Stimulated activated naive CD4-positive, alpha-beta T cell (primary cell): ENCODE measurements at regions not wholly inside any gene's neighbourhood (a gene's known extent, or its start where the extent isn't known, plus 50 kb on each side); places are given as distances from the start of the nearest gene placed in this dataset.
"Not testable (repeated sequence)": the region's sequence is repeated elsewhere in the genome, so short reads cannot be mapped to it uniquely, and the experiment has no call there.

Source experiments
- DNase-seq, 6 experiments: peaks; one replicate each; lab custom pipeline; 2025; lab: John Stamatoyannopoulos, UW

DNA sequence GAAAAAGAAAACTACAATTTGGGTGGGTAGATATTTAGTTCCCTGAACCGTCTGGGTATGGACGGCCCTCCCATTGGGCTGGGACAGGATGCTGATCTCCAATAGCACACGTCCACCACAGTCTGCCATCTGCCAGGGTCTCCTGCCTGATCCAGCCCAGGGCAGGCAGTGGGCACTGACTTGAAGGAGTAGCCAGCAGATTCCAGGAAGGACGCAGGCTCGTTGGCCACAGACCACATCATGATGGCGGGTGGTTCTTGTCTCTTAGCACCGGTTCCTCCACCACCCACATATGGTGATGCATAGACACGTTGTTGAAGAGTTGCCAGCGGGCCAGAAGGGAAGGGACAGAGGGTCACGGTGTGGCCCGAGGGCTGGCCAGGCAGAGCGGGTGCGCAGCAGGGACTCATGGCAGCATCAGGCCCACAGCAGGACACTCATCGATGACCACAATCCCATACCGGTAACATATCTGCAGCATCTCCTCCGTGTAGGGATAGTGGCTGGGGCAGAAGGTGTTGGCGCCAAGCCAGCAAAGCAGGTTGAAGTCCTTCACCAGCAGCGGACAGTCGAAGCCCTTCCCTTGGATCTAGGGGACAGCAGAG, 155.8 kb upstream of the FAM174A start:
- DNase-seq: not testable (repeated sequence)

DNA sequence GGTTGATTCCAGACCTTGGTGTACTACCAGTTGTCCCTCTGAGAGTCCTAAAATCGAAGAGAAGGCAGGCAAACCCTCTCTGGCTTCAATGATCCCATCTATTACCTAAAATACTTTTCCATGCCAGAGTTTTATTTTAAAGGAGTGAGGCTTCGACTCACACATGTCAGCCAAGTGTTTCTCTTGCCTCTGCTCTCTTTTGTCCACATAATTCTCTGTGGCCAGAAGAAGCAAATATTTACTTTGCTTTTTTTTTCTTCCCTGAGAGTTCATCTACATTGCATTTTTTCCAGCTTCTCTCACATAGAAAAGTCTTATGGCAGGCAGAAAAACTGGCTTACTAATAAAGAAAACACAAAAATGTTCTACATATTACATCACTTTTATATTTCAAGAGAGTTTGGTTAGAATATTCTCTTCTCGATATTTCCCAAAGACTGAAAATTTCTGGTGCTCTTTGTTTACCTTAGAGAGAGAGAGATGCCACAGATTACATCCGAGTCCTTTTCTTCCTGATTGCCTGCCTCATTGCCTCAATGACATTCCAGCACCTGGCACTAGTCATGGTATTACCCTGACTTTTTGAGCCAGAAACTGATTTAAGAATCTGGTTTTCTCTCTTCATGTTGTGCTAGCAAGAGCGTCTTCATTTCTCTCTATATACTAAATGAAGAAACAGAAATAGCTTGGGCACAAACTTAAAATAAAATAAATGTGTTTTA, 170.3 kb upstream of the FAM174A start:
- DNase-seq: not testable (repeated sequence)

DNA sequence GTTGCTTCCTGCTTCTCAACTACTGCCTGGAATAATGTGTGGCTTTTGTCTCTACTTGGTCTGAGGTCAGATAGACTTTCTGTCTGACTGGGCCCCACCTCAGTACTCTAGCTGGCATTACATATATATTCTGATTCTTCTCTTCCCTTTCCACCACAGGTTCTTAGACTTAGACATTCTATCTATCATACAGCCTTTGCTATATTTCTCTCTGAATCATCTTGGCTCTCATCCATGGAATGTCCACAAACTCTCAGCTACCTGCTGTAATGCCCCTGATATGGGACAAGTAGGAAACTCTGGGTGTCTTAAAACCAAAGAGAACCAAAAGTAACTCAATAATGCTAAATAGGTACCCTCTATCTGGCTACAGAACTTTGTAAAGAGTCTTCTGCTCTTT, 170.8 kb upstream of the FAM174A start:
- DNase-seq: not testable (repeated sequence)

DNA sequence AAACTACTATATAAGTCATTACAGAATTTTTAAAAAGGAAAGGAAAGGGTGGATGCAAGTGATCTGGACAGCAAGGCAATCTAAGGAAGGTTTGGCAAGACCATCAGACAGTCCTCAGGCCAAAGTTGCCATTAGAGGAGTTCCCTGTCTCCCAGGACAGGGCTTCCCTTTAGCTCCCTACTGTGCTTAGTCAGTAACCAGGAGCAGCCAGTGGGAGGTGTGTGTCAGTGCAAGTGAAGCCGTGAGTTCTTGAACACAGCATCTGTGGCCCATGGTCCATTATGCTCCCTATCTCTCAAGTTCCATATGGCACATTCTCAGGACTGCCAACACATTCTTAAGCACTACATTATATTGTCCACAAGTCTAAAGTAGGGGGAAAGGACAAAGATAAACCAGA, 175.2 kb upstream of the FAM174A start:
- DNase-seq: not testable (repeated sequence)

DNA sequence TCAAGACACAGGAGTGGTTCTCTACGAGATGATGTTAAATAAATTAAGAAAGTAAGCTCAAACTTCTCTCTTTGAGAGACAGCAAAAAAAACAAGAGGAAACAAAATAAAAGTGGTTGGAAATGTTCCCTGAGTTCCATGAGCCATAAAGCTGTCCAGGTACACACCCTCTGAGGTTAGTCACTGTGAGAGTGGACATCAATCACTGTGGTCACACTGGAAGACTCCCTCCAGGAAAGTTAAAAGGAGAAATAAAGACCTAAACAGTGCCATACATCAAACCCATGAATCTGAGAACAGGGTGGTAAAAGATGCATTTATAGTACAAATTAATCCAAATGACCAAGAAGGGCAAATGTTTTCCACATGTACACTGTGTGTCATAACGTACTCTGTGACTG, 188.9 kb upstream of the FAM174A start:
- not testable (repeated sequence) for DNase-seq

DNA sequence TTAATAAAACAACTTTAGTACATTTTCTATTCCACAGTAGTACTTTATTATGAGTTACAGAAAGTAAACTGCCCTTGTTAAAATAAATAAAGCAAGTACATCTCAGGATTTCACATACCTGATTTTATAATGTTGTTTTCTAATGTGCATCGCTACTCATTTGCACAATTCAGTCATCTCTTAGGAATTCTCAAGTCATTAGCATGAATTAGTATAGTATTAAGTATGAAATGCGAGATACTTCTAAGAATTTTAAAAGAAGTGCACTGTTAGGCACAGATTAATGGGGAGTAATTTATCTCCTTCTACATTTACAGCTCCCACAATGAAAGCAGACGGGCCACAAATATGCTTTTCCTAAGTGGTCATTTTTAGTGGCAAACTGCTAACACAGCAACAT, 193.7 kb upstream of the FAM174A start:
- not testable (repeated sequence) for DNase-seq

DNA sequence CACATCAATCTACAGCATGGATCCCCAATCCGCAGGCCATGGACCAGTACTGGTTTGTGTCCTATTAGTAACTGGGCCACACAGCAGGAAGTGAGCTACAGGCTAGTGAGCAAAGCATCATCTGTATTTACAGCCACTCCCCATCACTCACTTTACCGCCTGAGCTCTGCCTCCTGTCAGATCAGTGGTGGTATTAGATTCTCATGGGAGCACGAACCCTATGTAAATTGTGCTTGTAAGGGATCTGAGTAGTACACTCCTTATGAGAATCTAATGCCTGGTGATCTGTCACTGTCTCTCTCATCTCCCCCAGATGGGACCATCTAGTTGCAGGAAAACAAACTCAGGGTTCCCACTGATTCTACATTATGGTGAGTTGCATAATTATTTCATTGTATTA, 212.7 kb upstream of the FAM174A start:
- DNase-seq: no peak

DNA sequence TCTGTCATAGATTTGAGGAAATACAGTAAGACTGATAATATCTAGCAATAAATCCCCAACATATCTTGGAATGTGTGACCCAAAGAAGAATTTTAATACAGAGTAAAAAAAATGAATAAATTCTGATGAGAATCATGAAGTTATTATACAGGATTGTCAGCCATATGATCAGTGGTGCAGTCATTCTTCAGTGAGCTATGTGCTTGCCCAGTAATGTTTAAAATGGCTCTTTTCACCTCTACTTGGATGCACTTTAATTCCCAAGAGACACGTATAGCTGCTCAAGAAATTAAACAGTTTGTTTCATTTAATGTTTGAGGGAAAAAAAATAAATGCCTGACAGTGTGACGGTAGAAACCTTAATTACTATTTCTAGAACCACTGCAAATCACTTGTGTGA, 215.3 kb upstream of the FAM174A start:
- DNase-seq: no peak

DNA sequence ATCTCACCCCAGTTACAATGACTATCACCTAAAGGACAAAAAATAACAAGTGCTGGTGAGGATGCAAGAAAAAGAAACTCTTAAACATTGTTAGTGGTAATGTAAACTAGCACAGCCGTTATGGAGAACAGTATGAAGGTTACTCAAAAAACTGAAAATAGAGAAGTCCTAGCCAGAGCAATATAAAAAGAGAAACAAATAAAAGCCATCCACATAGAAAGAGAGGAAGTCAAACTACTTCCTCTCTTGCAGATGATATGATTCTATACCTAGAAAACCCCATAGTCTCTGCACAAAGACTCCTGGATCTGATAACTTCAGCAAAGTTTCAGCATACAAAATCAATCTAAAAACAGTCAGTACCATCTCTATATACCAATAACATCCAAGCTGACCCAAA, 221.5 kb upstream of the FAM174A start:
- no peak for DNase-seq

DNA sequence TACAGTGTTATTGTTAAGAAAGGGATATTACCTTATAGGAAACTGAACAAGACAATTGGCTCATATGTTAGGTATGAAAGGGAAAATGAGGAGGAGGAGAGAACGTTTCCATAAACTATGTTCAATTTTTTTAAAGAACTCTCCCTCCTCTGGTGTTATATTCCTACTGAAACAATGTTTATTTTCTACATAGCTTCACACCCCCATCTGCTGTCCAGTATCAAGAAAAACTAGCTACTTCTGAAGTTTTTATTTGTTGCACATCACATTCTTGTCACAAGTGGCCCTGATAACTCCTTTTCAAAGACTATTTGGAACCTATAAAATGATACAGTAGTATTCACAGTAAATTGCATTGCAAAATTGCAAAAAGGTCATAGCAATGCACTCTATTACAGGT, 223.4 kb upstream of the FAM174A start:
- DNase-seq: no peak

DNA sequence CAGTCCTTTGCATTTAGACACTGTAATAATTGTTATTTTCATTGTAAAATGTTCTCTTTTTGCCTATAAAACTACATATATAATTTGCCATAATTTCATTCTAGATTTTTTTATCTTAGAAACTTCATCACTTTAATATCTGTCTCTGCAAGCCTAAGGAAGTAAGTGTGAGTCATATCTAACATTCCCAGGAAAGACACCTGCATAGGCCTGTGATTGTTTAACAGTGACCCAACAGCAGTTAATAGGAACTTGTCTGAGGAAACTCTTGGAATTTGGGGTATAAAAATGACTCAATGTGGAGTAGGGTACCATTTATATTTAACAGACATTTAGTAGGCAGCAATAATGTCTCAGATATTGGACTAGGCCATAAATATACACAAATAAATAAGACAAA, 229.2 kb upstream of the FAM174A start:
- DNase-seq: no peak

DNA sequence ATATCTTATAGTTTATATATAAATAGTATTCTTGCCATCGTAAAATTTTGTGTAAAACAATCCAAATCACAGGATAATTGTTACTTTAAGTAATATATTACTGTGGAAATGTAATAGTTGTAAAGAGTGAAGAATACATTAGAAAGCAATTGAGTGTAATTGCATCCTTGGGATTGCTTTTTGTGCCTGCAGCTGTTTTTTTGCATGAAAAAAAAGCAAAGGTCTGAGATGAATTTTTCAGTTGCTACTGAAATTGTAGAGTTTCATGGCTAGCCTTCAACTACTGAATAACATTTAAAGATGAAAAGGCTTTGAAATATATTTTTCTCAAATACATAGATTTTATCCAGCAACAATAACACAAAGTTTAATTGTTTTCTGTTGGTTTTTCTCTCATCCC, 232.0 kb upstream of the FAM174A start:
- DNase-seq: no peak

DNA sequence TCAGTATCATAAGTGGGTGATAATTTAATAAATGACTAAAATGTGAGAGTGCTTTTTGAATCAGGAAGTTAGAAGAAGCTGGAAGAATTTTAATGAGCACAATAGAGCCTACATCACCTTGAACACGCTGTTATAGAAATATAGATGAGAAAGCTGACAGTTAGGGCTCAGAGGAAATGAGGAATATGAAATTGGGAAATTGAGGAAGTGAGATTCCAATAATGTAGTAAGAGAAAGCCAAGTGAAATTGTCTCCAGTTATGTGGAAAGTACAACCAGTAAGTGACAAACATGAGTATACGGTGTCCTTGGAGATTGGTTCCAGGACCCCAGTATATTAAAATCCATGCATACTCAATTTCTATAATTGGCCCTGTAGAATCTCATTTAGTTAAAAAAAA, 235.9 kb upstream of the FAM174A start:
- no peak for DNase-seq

DNA sequence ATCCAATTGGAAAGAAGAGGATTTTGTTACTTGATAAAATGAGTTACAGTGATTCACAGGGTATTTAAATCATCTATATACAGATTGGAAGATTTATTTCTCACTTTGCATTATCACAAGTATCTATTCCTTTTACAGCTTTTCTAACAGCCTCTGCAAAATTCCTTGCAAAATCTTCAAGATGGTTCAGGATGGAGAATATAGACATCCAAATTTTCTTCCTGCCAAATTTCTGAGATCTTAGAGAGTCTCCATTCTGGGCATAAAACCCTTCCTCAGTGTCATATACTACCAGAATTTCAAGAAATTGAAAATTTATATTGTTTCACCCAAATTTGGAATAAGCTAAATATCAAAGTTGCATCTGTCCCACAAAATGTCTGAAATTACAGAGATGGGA, 259.1 kb upstream of the FAM174A start:
- no peak for DNase-seq

DNA sequence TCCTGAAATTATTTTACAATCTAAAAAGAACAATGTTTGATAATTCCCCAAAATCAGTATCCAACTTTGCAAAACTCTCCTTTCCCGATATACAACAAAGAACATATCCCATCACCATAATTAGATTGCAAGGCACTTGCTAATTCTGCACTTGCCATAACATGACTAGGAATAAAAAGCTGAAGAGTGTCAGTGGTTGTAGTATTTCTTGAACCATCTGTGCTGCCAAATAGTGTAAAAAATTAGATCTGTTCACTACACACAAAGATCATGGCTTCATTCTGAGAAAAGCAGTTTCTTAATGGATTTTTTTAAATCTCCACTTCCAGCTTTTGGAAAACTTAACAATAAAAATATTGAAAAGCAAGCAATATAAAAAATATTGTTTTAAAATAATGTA, 259.5 kb upstream of the FAM174A start:
- no peak for DNase-seq

DNA sequence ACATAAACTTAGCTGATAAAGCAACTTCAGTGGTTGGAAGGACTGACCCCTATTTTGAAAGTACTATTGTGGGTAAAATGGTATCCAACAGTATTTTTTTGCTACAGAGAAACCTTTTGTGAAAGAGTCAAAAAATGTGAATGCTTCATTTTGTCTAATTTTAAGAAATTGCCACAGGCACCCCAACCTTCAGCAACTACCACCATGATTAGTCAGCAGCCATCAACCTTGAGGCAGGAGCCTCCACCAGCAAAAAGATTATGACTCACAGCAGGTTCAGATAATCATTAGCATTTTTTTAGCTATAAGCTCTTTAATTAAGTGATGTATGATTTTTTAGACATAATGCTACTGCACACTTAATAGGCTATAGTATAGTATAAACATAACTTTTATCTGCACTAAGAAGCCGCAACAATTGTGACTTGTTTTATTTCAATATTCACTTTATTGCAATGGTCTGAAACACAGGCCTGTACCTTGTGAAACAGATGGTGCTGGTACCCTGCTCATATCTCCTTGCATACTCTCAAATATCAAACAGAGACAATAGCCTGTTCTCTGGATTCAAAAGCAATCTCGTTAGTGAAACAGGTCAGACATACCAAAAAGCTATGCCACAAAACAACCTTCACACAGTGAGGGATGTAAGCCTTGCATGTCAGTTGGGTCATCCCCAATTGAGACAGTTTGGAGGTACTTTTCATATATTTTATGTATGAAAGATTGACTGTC, 261.2 kb upstream of the FAM174A start:
- DNase-seq: no peak

DNA sequence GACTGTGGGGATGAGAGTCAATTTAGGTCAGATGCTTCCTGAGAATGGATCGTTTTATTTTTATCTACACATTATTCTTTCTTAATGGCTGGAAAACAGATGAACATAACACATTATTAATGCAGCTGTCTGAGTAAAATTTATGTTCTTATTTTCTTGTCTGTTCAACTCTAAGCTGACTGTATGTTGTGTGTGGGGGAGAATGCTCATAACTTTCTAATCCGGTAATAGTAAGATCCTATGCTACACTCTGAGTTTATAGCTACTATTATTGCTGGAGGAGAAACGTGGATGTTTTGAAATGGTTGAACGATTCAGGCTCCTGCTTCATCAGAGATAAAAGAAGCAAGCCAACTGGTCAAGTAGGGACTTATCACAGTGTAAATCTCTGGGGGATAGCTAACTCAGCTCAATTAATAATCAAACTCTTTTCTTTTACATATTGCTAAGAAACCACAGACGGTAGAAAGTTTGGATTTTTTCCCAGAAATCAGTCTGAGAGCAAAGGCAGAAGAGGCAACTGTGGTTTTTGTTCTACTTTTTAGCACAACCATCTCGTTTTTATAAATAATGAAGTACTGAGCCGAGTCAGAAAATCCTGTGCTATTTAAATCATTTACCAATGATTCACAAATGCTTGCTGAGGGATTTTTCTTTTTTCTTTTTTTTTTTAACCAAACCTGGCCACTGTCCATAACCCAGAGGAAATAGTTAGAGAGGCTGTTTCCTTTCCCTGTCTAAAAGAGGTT, 265.0 kb upstream of the FAM174A start:
- no peak for DNase-seq

DNA sequence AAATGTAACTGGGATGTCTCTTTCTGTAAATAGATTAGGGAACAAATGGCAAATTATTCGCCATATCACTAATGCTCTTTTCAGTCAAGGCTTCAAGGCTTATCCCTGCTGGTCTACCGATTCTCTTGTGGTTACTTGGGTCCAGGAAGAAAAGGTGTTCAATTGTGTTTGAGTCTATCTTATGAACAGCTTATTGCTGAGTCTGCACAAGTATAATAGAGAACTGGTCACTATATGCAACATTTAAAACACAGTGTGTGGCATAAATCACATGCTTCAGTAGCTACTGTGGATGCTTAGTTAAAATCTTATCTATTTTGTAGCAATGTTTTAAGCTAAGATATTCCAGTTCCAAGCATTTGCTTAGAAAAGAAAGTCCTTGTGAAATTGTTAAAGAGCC, 274.2 kb upstream of the FAM174A start:
- no peak for DNase-seq

DNA sequence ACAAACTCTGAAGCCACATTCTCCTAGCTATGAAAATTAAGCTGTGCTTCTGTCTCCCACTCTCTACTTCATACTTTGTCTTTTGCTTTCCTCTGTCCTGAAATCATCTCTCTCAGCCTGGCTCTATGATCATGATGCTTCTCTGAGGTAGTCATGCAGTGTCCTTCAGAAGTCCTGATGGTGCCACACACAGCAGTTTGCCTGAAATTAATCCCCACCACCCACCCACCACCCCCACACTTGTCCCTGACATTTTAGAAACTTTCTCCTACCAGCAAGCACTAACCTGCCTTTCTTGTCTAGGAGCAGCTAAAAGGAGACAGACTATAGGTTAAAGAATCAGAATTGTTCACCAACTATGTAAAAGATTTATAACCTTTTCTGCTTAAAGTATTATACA, 282.2 kb upstream of the FAM174A start:
- no peak for DNase-seq

DNA sequence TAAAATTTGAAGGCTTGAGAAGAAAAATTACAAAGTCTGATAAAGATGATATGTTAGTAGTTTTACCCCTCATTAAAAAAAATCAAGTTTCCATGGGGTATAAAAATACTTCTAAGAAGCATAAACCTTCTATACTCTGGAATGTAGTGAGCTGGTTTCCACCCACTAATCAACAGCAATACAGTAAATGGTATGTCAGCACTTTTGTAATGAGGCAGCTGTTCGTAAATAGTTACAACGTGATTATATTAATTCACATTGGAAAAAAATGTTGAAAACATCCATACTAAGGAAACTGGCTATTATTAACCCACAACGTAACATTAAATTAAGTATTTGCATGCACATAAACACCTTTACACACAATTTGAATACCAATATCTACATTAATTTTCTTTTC, 283.1 kb upstream of the FAM174A start:
- no peak for DNase-seq

DNA sequence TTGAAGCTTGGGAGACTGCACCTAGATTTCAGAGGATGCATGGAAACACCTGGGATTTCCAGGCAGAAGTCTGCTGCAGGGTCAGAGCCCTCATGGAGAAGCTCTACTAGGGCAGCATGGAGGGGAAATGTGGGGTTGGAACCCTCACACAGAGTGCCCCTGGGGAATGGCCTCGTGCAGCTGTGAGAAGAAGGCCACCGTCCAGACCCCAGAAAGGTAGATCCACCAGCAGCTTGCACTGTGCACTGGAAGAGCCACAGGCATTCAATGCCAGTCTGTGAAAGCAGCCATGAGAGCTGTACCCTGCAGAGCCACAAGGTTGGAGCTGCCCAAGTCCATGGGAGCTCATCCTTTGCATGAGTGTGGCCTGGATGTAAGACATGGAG, 285.3 kb upstream of the FAM174A start:
- DNase-seq: no peak

DNA sequence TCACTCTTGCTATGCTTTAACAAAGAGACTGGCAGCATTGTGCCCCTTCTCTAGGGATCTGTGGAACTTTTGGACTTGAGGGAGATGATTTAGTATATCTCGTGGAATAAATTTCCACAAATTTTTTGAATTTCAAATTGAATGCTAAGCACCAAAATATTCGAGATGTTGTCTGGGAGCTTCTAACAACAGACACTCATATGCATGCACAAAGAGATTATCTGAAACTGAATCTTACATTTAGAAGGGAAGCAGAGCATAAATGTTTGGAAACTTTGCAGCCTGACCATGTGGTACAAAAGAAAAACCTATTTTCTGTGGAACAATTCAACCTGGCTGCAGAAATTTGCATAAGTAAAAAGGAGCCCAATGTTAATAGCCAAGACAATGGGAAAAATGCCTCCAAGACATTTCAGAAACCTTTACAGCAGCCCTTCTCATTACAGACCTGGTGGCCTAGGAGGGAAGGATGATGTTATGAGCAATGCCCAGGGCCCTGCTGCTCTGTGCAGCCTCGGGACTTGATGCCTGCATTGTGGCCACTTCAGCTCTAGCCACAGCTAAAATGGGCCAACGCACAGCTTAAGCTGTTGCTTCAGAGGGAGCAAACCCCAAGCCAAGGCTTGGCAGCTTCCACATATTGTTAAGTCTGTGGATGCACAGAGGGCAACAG, 285.8 kb upstream of the FAM174A start:
- DNase-seq: no peak
